Putamen (tissue), 1 donor: ENCODE measurements at regions not wholly inside any gene's neighbourhood (a gene's known extent, or its start where the extent isn't known, plus 50 kb on each side); places are given as distances from the start of the nearest gene placed in this dataset.
A peak's percentile ranks its signal among the peaks of the same experiment; 100 is the strongest.
"Not testable (repeated sequence)": the region's sequence is repeated elsewhere in the genome, so short reads cannot be mapped to it uniquely, and the experiment has no call there.

Source experiments
- DNase-seq: peaks from one replicate; pipeline ENCODE4 v3.0.0-alpha.2; 2016; ENCODE audit warnings: low spot score

- no peak for DNase-seq
Observed at GRCh38 chr10:121690152-121690848, 92.1 kb upstream of the FGFR2 start.

- DNase-seq, result no peak
Observed at GRCh38 chr10:121687095-121687813, 89.0 kb upstream of the FGFR2 start.

GRCh38 chr10:121684276-121684675 lies 86.0 kb upstream of the FGFR2 start:
- DNase-seq, result no peak

- DNase-seq, result no peak
Observed at GRCh38 chr10:121683816-121684215, 85.6 kb upstream of the FGFR2 start.

GRCh38 chr10:121683366-121683765 lies 85.1 kb upstream of the FGFR2 start:
- no peak for DNase-seq

- peak; percentile 57 for DNase-seq
Observed at GRCh38 chr10:121681997-121682687, 83.9 kb upstream of the FGFR2 start.

- no peak for DNase-seq
Observed at GRCh38 chr10:121680879-121681655, 82.8 kb upstream of the FGFR2 start.

GRCh38 chr10:121679916-121680315 lies 81.7 kb upstream of the FGFR2 start:
- DNase-seq, result no peak

- no peak for DNase-seq
Observed at GRCh38 chr10:121678631-121679174, 80.5 kb upstream of the FGFR2 start.

GRCh38 chr10:121677880-121678279 lies 79.6 kb upstream of the FGFR2 start:
- DNase-seq, result no peak

- DNase-seq, result no peak
Observed at GRCh38 chr10:121675344-121675743, 77.1 kb upstream of the FGFR2 start.

GRCh38 chr10:121674885-121675284 lies 76.6 kb upstream of the FGFR2 start:
- no peak for DNase-seq

- DNase-seq, result no peak
Observed at GRCh38 chr10:121672733-121673132, 74.5 kb upstream of the FGFR2 start.

- DNase-seq, result not testable (repeated sequence)
Observed at GRCh38 chr10:121669840-121670239, 71.6 kb upstream of the FGFR2 start.

- no peak for DNase-seq
Observed at GRCh38 chr10:121669028-121669374, 70.8 kb upstream of the FGFR2 start.

GRCh38 chr10:121668314-121669027 lies 70.2 kb upstream of the FGFR2 start:
- peak; percentile 67 for DNase-seq

GRCh38 chr10:121667948-121668313 lies 69.7 kb upstream of the FGFR2 start:
- DNase-seq, result no peak

GRCh38 chr10:121665809-121666208 lies 67.6 kb upstream of the FGFR2 start:
- DNase-seq, result no peak

GRCh38 chr10:121664671-121665070 lies 66.4 kb upstream of the FGFR2 start:
- DNase-seq, result no peak

- DNase-seq, result no peak
Observed at GRCh38 chr10:121662945-121663917, 65.0 kb upstream of the FGFR2 start.
